Psoas muscle (tissue), 7 donors: ENCODE measurements at regions not wholly inside any gene's neighbourhood (a gene's known extent, or its start where the extent isn't known, plus 50 kb on each side); places are given as distances from the start of the nearest gene placed in this dataset.

Experiments
- ATAC-seq, 4 donors: fragments of 200-7000 bp; cut with Tn5 transposase; one replicate each; pipeline ENCODE4 v1.9.1; 2020; ENCODE audit warnings: moderate library complexity in 3 of 4, mild to moderate bottlenecking in 2 of 4
- DNase-seq, 2 donors: peaks; one replicate each; pipeline ENCODE4 v3.0.0-alpha.2; 2020
- H3K27ac ChIP-seq: fragments of 200-600 bp; one replicate; pipeline ENCODE4 v1.8.0; 2022
- H3K27me3 ChIP-seq, 3 donors: fragments of 200-600 bp in 1 of 3; one replicate each; pipeline versions ENCODE4 v1.6.1 to v1.8.0; 2013 to 2022; ENCODE audit warnings: low read length in 2 of 3, mild to moderate bottlenecking in 2 of 3, moderate library complexity in 1 of 3; ENCODE audit not compliant: insufficient read depth in 3 of 3
- H3K36me3 ChIP-seq, 2 donors: fragments of 200-600 bp in 1 of 2; one replicate each; pipeline versions ENCODE4 v1.6.1 to v1.8.0; 2013 to 2022; ENCODE audit warnings: low read depth in 1 of 2, mild to moderate bottlenecking in 1 of 2, moderate library complexity in 1 of 2; ENCODE audit not compliant: insufficient read depth in 1 of 2
- H3K4me1 ChIP-seq: fragments of 200-600 bp; one replicate; pipeline ENCODE4 v1.8.0; 2022
- H3K4me3 ChIP-seq: fragments of 200-600 bp; one replicate; pipeline ENCODE4 v1.8.0; 2022; ENCODE audit warnings: mild to moderate bottlenecking
- H3K9me3 ChIP-seq: fragments of 200-600 bp; one replicate; pipeline ENCODE4 v1.8.0; 2022
- WGBS, 3 donors: extraction: QIAGEN DNeasy Blood & Tissue Kit; methylation state at CpG; one replicate each; pipeline versions ENCODE4 v1.1.6 to v1.1.7; 2013; 5-methylcytosine and 5-hydroxymethylcytosine counted together
- intact Hi-C, 2 donors: fragments of 100-400 bp; cut with DNase I; formaldehyde crosslinking; loops; one replicate each; pipeline versions ENCODE4 v1.11.0 to v1.14.2; 2022
- TF ChIP-seq, protein P1 (sequence below): fragments of 200-600 bp; IDR thresholded peaks from one replicate; pipeline ENCODE4 v1.8.0; 2022; ENCODE audit warnings: antibody characterized with exemption
- donor health status: healthy with polysubstance abuse.
- donor health status: DM: no; HTN: no; CAD: no; lungs with moderate emphysema.
- donor health status: Bipolar disorder and iron deficiency.
- donor health status: healthy.
- donor health status: DM: yes; HTN: yes; CAD: no.
- donor health status: DM: no; HTN: no; CAD: no.
- donor health status: DM: yes; HTN: yes; CAD: no.

DNA sequence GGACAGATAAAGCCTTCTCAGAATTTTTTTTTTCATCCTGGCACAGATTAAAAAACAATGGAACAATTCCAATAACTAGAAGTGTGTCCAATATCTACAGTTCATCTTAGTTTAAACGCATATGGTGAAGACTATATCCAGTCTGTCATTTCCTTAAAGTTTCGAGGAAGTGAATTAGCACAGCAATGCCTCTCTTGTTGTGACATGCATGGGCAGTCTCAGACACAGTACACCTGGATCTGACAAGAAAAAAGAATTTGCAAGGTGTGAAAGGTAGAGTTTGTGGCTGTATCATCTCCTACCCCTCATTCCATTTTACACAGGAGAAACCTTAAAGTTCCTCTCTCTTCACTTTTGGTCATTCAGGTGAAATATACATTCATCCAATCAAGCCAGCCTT, 100.6 kb upstream of the ADAMTS19 start:
- intact Hi-C loops, result no loop called here

GRCh38 chr5:129361441-129362025, 98.6 kb upstream of the ADAMTS19 start:
- Histone ChIP-seq H3K9me3 (no peaks in the 10 kb centered on the region), H3K27ac (no peak overlapping the region), H3K4me3 (no peak overlapping the region), H3K36me3 (no peaks in the 10 kb centered on the region), H3K27me3 (no peaks in the 10 kb centered on the region), H3K4me1 (no peaks in the 10 kb centered on the region)
- DNase-seq (no peak), ATAC-seq (no peak)
- TF ChIP-seq, protein P1, sequence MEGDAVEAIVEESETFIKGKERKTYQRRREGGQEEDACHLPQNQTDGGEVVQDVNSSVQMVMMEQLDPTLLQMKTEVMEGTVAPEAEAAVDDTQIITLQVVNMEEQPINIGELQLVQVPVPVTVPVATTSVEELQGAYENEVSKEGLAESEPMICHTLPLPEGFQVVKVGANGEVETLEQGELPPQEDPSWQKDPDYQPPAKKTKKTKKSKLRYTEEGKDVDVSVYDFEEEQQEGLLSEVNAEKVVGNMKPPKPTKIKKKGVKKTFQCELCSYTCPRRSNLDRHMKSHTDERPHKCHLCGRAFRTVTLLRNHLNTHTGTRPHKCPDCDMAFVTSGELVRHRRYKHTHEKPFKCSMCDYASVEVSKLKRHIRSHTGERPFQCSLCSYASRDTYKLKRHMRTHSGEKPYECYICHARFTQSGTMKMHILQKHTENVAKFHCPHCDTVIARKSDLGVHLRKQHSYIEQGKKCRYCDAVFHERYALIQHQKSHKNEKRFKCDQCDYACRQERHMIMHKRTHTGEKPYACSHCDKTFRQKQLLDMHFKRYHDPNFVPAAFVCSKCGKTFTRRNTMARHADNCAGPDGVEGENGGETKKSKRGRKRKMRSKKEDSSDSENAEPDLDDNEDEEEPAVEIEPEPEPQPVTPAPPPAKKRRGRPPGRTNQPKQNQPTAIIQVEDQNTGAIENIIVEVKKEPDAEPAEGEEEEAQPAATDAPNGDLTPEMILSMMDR, result no peak
- intact Hi-C loops, result no loop called here
- 78 to 89% (median 84%) methylated on average over 1 of the region's 1 CpG for WGBS, 3 donors

More for the DNA sequence above, 100.6 kb upstream of the ADAMTS19 start:
- ATAC-seq (no peak), DNase-seq (no peak)
- Histone ChIP-seq H3K4me3 (no peak overlapping the region), H3K36me3 (no peaks in the 10 kb centered on the region), H3K9me3 (no peaks in the 10 kb centered on the region), H3K27ac (no peak overlapping the region), H3K4me1 (no peaks in the 10 kb centered on the region), H3K27me3 (no peaks in the 10 kb centered on the region)
- WGBS, 3 donors, result 68 to 81% (median 78%) methylated on average over 2 of the region's 2 CpGs
- TF ChIP-seq, protein P1, result no peak

GRCh38 chr5:129362456-129362855, 97.6 kb upstream of the ADAMTS19 start:
- ATAC-seq (no peak), DNase-seq (no peak)
- Histone ChIP-seq H3K27me3 (no peaks in the 10 kb centered on the region), H3K4me3 (no peak overlapping the region), H3K4me1 (no peaks in the 10 kb centered on the region), H3K9me3 (no peaks in the 10 kb centered on the region), H3K27ac (no peak overlapping the region), H3K36me3 (no peaks in the 10 kb centered on the region)
- intact Hi-C loops, result no loop called here
- TF ChIP-seq, protein P1, result no peak

GRCh38 chr5:129363991-129364390, 96.1 kb upstream of the ADAMTS19 start:
- H3K36me3 ChIP-seq, result no peaks in the 10 kb centered on the region
- no peak overlapping the region for H3K4me3 ChIP-seq
- TF ChIP-seq, protein P1, result no peak
- no peaks in the 10 kb centered on the region for H3K9me3 ChIP-seq
- no peak for ATAC-seq
- H3K4me1 ChIP-seq, result no peaks in the 10 kb centered on the region
- intact Hi-C loops, result no loop called here
- H3K27ac ChIP-seq, result no peak overlapping the region
- DNase-seq, result no peak
- H3K27me3 ChIP-seq, result no peaks in the 10 kb centered on the region

DNA sequence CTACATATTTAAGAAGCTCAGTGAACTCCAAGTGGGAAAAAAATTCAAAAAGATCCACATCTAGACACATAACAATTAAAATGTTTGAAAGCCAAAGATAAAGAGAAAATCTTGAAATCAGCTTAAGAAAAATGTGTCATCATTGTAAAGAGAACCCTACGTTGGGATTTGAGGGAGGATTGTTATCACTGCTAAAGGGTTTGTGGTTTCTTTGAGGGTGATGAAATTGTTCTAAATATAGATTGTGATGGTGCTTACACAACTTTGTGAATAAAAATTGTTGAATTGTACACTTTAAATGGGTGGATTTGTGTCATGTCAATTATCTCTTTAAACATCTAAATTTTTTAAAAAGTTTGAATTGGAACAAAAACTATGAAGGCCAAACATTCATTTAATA, 92.2 kb upstream of the ADAMTS19 start:
- Histone ChIP-seq H3K9me3 (no peaks in the 10 kb centered on the region), H3K4me3 (no peak overlapping the region), H3K27ac (no peak overlapping the region), H3K27me3 (no peaks in the 10 kb centered on the region), H3K4me1 (no peaks in the 10 kb centered on the region), H3K36me3 (no peaks in the 10 kb centered on the region)
- no peak for ATAC-seq
- DNase-seq, result no peak
- WGBS, 3 donors, result 36 to 63% (median 46%) methylated on average over 1 of the region's 1 CpG
- intact Hi-C loops, result no loop called here
- TF ChIP-seq, protein P1, result no peak
